ENCODE measurements at regions not wholly inside any gene's neighbourhood (a gene's known extent, or its start where the extent isn't known, plus 50 kb on each side); places are given as distances from the start of the nearest gene placed in this dataset. TPM values are rescaled to one million over a fixed set of nuclear protein-coding genes. Genes with fewer than 3 reads are reported as not detected.

GRCh38 chr2:152815634-152816257 is 97.3 kb downstream of the ARL6IP6 start:
- Histone ChIP-seq H3K27ac (ENCODE audit: low read depth, low read length) (no peak overlapping the region), H3K4me3 (ENCODE audit: low read depth, low read length) (no peak overlapping the region), H3K27me3 (ENCODE audit: control insufficient read depth, insufficient read depth, low read length) (no peaks in the 10 kb centered on the region), H3K9me3 (ENCODE audit: control insufficient read depth, insufficient read depth, low read length) (peaks cover 5% of the 10 kb centered on the region)
- TF ChIP-seq CTCF (IDR thresholded peaks at IDR 0.05; ENCODE audit: low read depth, low read length), result no peak
- DNase-seq (ENCODE audit: low read depth, low spot score), result no peak
- ChIA-PET CTCF (no interaction called here), POLR2A (no interaction called here)

DNA sequence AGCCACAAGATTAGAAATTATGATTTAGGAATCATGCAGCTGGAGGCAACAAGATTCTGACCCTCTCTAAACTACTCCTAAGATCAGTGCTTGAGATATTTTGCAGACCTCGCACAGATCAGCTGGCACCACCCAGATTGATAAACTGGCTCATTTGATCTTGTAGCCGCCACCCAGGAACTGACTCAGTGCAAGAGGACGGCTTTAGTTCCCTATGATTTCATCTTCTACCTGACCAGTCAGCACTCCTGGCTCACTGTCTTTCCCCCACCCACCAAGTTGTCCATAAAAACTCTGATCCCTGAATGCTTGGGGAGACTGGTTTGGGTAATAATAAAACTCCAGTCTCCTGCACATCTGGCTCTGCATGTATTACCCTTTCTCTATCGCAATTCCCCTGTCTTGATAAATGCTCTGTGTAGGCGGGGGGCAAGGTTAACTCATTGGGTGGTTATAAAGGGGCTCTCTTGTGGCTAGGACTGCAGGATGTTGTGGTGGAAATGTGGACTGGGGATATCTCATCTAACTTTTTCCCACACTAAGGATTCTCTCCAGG is 96.1 kb downstream of the ARL6IP6 start:
- Histone ChIP-seq H3K4me3 (ENCODE audit: low read depth, low read length) (no peak overlapping the region), H3K27me3 (ENCODE audit: control insufficient read depth, insufficient read depth, low read length) (no peaks in the 10 kb centered on the region), H3K9me3 (ENCODE audit: control insufficient read depth, insufficient read depth, low read length) (peaks cover 5% of the 10 kb centered on the region), H3K27ac (ENCODE audit: low read depth, low read length) (no peak overlapping the region)
- ChIA-PET POLR2A (no interaction called here), CTCF (no interaction called here)
- DNase-seq (ENCODE audit: low read depth, low spot score), result no peak
- no peak for TF ChIP-seq CTCF (IDR thresholded peaks at IDR 0.05; ENCODE audit: low read depth, low read length)

DNA sequence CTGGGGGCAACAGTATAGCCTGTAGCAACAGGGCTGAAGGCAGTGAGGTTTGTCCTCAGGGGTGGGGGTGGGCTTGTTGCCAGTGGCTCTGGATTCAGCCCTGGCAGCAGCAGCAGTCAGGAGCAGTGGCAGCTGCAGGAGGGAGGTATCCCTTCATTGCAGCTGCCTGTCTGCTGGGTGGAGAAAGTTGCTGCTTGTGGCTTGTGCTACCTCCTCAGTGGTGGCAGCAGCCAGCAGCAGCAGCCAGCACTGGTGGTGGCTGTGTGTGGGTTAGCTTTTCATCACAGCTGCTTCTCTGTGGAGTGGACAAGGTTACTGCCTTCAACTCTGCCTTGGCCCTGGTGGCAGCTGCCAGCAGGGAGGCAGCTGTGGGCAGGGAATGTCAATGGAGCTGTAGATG is 94.9 kb downstream of the ARL6IP6 start:
- no peak overlapping the region for H3K27ac ChIP-seq (ENCODE audit: low read depth, low read length)
- CTCF ChIA-PET, result no interaction called here

More for the DNA sequence above, 94.9 kb downstream of the ARL6IP6 start:
- POLR2A ChIA-PET, result no interaction called here
- no peaks in the 10 kb centered on the region for H3K27me3 ChIP-seq (ENCODE audit: control insufficient read depth, insufficient read depth, low read length)
- TF ChIP-seq CTCF (IDR thresholded peaks at IDR 0.05; ENCODE audit: low read depth, low read length), result no peak
- no peak overlapping the region for H3K4me3 ChIP-seq (ENCODE audit: low read depth, low read length)
- DNase-seq (ENCODE audit: low read depth, low spot score), result no peak
- peaks cover 5% of the 10 kb centered on the region for H3K9me3 ChIP-seq (ENCODE audit: control insufficient read depth, insufficient read depth, low read length)

Small RNA genes lying in the stretch of these regions (small RNA-seq; reads per million reads assigned to genes)
- gene AC009969.1 (ENCODE audit: insufficient read length, low read depth) (not detected), gene AC079150.2 (ENCODE audit: insufficient read length, low read depth) (not detected)

Measured in AG04450 (cell line).